ENCODE measurements at regions not wholly inside any gene's neighbourhood (a gene's known extent, or its start where the extent isn't known, plus 50 kb on each side); places are given as distances from the start of the nearest gene placed in this dataset.

- H3K27ac Mint-ChIP-seq (ENCODE audit: unreplicated experiment): no peak overlapping the region
These were observed 60.5 kb upstream of the IGF1 start for GRCh38 chr12:102540815-102541385.

GRCh38 chr12:102539651-102540553, 59.5 kb upstream of the IGF1 start:
- H3K27ac Mint-ChIP-seq (ENCODE audit: unreplicated experiment): no peak overlapping the region
- no peaks in the 10 kb centered on the region for H3K36me3 Mint-ChIP-seq (ENCODE audit: low read depth, unreplicated experiment)
- DNase-seq (ENCODE audit: low spot score): no peak
- H3K4me1 Mint-ChIP-seq (ENCODE audit: unreplicated experiment): no peaks in the 10 kb centered on the region
- no peak overlapping the region for H3K4me3 Mint-ChIP-seq (ENCODE audit: unreplicated experiment)
- H3K27me3 Mint-ChIP-seq (ENCODE audit: unreplicated experiment): peaks cover 2% of the 10 kb centered on the region
- H3K9me3 Mint-ChIP-seq (ENCODE audit: unreplicated experiment): no peaks in the 10 kb centered on the region
- no peak for TF ChIP-seq CTCF (IDR thresholded peaks at IDR 0.05; ENCODE audit: unreplicated experiment)

More at GRCh38 chr12:102540815-102541385, 60.5 kb upstream of the IGF1 start:
- H3K36me3 Mint-ChIP-seq (ENCODE audit: low read depth, unreplicated experiment): no peaks in the 10 kb centered on the region
- no peak overlapping the region for H3K4me3 Mint-ChIP-seq (ENCODE audit: unreplicated experiment)
- TF ChIP-seq CTCF (IDR thresholded peaks at IDR 0.05; ENCODE audit: unreplicated experiment): no peak
- DNase-seq (ENCODE audit: low spot score): no peak
- H3K9me3 Mint-ChIP-seq (ENCODE audit: unreplicated experiment): no peaks in the 10 kb centered on the region
- H3K27me3 Mint-ChIP-seq (ENCODE audit: unreplicated experiment): peaks cover 2% of the 10 kb centered on the region
- H3K4me1 Mint-ChIP-seq (ENCODE audit: unreplicated experiment): no peaks in the 10 kb centered on the region

- Mint-ChIP-seq H3K27me3 (ENCODE audit: unreplicated experiment) (peaks cover 3% of the 10 kb centered on the region), H3K4me3 (ENCODE audit: unreplicated experiment) (no peak overlapping the region), H3K27ac (ENCODE audit: unreplicated experiment) (no peak overlapping the region), H3K4me1 (ENCODE audit: unreplicated experiment) (no peaks in the 10 kb centered on the region), H3K9me3 (ENCODE audit: unreplicated experiment) (no peaks in the 10 kb centered on the region), H3K36me3 (ENCODE audit: low read depth, unreplicated experiment) (no peaks in the 10 kb centered on the region)
- no peak for DNase-seq (ENCODE audit: low spot score)
- no peak for TF ChIP-seq CTCF (IDR thresholded peaks at IDR 0.05; ENCODE audit: unreplicated experiment)
These were observed 54.9 kb upstream of the IGF1 start for GRCh38 chr12:102535306-102535705.

GRCh38 chr12:102534899-102535298, 54.5 kb upstream of the IGF1 start:
- peaks cover 3% of the 10 kb centered on the region for H3K27me3 Mint-ChIP-seq (ENCODE audit: unreplicated experiment)
- no peaks in the 10 kb centered on the region for H3K4me1 Mint-ChIP-seq (ENCODE audit: unreplicated experiment)
- no peaks in the 10 kb centered on the region for H3K9me3 Mint-ChIP-seq (ENCODE audit: unreplicated experiment)
- no peak overlapping the region for H3K4me3 Mint-ChIP-seq (ENCODE audit: unreplicated experiment)
- no peak overlapping the region for H3K27ac Mint-ChIP-seq (ENCODE audit: unreplicated experiment)
- no peak for DNase-seq (ENCODE audit: low spot score)
- H3K36me3 Mint-ChIP-seq (ENCODE audit: low read depth, unreplicated experiment): no peaks in the 10 kb centered on the region
- TF ChIP-seq CTCF (IDR thresholded peaks at IDR 0.05; ENCODE audit: unreplicated experiment): no peak
